Stimulated activated CD4-positive, alpha-beta T cell treated with anti-CD3 and anti-CD28 coated beads, Interleukin-1b, Interleukin-23, amount 100 ng/mL, for 24 hours (primary cell): ENCODE measurements at regions not wholly inside any gene's neighbourhood (a gene's known extent, or its start where the extent isn't known, plus 50 kb on each side); places are given as distances from the start of the nearest gene placed in this dataset.

ENCODE experiments used
- DNase-seq, 4 experiments: peaks; one replicate each; pipeline ENCODE4 v3.0.0-alpha.2; 2020; ENCODE audit warnings: low read depth in 4 of 4, low spot score in 1 of 4

GRCh38 chr4:18242919-18243693 is 221.6 kb upstream of the LCORL start:
- no peak for DNase-seq

- DNase-seq, result no peak
Observed at GRCh38 chr4:18241727-18242126, 220.2 kb upstream of the LCORL start.

GRCh38 chr4:18234108-18234507 is 212.6 kb upstream of the LCORL start:
- no peak for DNase-seq

GRCh38 chr4:18231726-18232125 is 210.2 kb upstream of the LCORL start:
- no peak for DNase-seq

- no peak for DNase-seq
Observed at GRCh38 chr4:18227880-18228279, 206.3 kb upstream of the LCORL start.

DNA sequence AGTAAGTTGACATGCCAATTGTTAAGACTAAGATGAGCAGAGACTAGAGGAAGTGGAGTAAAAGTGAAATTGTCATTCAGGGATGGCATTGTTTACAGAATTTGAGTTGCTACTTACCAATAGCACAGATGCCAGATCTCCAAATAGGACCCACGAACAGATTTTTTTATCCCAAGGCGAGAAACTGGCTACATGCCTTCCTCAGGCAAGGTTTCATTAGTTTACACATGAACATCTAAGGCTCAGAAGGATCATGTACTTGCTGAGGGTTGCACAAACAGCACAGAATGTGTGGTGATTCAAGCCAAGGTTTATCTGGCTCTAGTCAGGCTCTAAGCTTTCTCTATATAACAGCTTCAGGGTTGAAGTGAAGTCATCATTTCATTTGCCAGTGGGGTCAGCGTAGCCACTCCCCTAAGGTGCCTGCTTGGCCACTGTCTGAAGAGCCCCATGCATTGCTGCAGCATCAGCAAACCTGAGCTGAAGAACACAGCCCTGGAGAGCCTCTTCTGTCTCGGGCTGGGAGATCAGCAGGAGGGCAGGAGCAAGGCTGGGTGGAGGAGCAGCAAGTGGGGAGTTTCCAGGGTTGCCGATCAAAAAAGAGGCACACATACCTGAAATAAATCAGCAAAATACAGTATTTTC is 193.0 kb upstream of the LCORL start:
- DNase-seq, result no peak

DNA sequence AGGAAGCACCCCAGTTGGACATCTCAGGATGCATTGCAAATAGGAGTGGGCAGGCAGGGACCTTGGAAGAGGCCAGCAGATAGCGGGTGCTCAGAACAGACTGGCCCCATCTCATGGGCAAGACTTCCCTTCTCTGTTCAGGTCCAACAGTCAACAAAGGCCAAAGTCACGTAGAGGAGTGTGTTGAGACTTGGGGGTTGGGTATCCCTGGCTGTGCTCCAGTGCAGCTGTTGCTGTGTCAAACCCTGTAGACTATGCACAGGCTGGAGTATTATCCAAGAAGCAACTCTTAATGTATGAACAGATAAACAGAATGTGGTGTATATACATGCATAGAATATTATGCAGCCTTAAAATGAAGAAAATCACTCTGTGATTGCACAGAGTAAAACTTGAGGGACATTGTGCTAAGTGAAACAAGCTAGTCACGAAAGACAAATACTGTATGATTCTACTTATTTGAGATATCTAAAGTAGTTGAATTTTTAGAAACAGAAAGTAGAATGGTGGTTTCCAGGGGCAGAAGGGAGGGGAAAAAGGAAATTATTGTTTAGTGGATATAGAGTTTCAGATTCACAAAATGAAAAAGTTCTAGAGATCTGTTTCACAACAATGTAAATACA is 192.1 kb upstream of the LCORL start:
- DNase-seq, result no peak

DNA sequence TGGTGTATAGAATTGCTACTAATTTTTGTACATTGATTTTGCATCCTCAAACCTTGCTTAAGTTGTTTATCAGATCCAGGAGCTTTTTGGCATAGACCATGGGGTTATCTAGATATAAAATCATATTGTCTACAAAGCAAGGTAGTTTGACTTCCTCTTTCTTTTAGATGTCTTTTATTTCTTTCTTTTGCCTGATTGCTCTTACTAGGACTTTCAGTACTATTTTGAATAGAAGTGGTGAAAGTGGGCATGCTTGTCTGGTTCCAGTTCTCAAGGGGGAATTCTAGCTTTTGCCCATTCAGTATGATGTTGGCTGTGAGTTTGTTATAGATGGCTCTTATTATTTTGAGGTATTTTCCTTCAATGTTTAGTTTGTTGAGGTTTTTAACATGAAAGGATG is 187.9 kb upstream of the LCORL start:
- no peak for DNase-seq

- no peak for DNase-seq
Observed at GRCh38 chr4:18203966-18204365, 182.4 kb upstream of the LCORL start.

GRCh38 chr4:18202486-18202885 is 180.9 kb upstream of the LCORL start:
- DNase-seq, result no peak

DNA sequence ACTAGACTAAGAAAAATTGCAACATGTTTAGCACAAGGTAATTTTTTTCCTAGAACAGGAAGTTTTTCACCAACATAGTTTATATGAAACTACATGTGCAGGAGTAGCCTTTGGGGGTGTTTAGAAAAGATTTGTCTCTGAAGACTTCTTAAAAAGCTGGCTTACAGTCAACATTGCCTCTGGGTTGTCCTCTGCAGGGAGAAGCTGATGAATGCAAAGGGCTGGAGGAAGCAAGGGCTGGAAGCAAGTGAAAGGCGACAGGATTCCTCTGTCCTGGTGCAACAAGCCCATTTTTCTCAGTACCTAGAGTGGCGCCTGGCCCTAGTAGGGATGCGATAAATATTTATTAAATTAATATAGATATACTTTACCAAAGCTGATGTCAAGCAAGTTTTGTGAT is 180.3 kb upstream of the LCORL start:
- DNase-seq, result no peak

- DNase-seq, result no peak
Observed at GRCh38 chr4:18198653-18199052, 177.1 kb upstream of the LCORL start.

DNA sequence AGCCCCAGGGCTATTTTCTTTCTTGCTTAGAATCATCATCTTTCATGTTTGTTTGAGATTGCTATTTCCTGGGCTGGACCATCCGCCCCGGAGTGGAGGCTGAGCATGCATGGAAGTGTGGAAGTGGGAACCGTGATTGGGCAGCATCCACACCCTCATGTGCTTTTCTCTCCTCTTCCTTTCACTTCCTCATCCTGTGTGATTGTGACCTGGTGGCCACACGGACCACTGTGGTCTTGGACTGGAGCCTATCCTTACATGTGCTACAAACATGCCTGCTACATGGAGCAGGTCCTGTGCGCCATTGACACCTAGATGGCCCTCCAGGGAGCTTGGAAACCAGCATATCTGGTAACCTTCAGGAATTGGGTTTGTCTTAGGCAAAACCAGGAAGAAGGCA is 175.9 kb upstream of the LCORL start:
- no peak for DNase-seq

- DNase-seq, result no peak
Observed at GRCh38 chr4:18194278-18194677, 172.7 kb upstream of the LCORL start.

DNA sequence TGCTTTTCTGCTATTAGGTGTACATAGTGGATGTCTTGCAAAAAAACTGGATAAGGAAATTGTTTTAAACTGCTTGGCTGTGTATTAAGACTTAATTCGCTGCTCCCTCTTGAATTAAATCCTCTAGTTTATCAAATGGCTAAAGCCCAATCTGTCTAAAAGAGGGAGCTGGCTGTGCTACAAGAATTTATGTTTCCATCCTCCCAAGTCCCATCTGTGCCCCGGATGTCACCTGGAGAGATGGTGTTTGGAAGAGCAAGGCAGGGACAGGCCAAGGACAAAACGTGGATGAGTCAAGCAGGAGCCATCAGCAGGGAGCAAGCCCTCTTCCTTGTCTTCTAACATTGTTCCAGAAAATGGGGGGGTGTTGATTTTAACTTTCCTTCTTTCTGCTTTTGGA is 171.3 kb upstream of the LCORL start:
- no peak for DNase-seq

DNA sequence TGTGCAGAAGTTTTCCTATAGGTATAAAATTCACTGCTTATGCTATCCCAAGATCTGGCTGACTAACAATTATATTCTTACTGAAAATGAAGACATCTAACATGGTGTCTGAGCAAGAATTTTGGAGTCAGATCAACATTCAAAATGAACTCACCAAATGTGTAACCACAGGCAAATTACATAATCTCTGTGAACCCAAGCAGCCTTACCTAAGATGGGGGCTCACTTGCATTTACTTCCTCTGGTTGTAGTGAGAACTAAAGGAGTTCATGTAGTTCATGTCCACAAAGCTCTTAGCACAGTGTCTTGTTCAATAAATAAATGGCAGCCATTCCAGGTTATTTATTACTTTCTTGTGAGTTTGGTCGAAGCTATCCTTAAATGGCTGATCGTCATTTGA is 163.9 kb upstream of the LCORL start:
- DNase-seq, result no peak

GRCh38 chr4:18180892-18181291 is 159.3 kb upstream of the LCORL start:
- DNase-seq, result no peak

- no peak for DNase-seq
Observed at GRCh38 chr4:18180122-18180521, 158.6 kb upstream of the LCORL start.

DNA sequence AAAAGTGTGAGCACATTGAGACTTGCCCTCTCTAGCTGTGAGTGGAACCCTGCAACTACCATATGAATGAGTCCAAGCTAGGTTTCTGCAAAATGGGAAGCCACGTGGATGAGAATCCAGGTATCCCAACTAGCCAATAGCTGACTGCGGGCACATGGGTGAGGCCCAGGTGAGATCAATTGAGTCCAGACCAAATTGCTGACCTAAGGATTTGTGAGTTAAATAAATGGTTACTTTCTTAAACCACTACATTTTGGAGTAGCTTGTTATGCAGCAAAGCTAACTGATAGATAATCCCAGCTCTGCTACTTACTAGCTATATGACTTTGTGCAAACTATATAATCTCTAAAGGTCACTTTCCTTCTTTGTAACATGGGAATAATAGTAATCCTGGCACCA is 150.3 kb upstream of the LCORL start:
- DNase-seq, result no peak

DNA sequence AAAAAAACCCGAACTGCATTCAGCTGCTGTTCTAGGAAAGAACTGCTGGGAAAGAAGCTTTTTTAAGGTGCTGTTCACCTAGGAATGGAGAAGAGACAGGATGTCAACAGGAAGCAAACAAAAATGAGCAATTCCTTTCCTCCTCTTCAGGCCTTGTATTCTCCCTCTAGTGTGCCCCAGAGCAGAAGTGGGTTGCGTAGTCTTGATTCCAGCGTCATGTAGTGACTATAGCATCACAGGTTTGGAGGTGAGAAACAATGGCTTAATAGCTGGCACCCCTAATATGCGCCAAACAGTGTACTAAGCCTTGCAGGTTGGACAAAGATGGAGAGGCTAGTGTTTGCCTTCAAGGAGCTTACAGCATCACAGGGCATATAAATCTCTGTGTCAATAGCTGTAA is 146.3 kb upstream of the LCORL start:
- DNase-seq, result no peak

DNA sequence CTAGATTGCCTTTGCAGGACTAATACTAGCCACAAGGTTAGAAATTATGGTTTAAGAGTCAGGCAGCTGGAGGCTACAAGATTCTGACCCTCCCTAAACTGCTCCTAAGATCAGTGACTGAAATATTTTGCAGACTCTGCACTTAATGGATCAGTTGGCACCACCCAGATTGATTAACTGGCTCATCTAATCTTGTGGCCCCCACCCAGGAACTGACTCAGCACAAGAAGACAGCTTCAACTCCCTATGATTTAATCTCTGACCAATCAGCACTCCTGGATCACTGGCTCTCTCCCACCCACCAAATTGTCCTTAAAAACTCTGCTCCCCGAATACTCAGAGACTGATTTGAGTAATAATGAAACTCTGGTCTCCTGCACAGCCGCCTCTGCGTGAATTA is 145.4 kb upstream of the LCORL start:
- no peak for DNase-seq

DNA sequence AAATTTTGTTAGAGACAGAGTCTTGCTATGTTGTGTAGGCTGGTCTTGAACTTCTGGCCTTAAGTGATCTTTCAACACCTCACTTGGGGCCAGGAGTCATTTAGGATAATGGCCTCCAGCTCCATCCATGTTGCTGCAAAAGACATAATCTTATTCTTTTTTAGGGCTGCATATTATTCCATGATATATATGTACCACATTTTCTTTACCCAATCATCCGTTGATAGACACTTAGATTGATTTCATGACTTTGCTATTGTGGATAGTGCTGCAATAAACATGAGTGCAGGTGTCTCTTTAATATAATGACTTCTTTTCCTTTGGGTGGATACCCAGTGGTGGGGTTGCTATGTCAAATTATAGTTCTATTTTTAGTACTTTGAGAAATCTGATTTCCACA is 140.9 kb upstream of the LCORL start:
- no peak for DNase-seq
